Keratinocyte (primary cell): ENCODE measurements at regions not wholly inside any gene's neighbourhood (a gene's known extent, or its start where the extent isn't known, plus 50 kb on each side); places are given as distances from the start of the nearest gene placed in this dataset.

Experiments
- EZH2 ChIP-seq: IDR thresholded peaks from one replicate; pipeline ENCODE4 v1.6.1; 2012; ENCODE audit warnings: inconsistent platforms, mild to moderate bottlenecking, low read length, moderate library complexity
- TF ChIP-seq, protein P1 (sequence below), 3 experiments: IDR thresholded peaks in 1 of 3; conservative IDR thresholded peaks in 1 of 3; optimal IDR thresholded peaks in 1 of 3; 2 replicates in 2 of 3; 3 replicates in 1 of 3; pipeline versions ENCODE3 to v1.5.1; 2011; ENCODE audit warnings: low read length in 3 of 3, mild to moderate bottlenecking in 3 of 3, moderate library complexity in 2 of 3, control low read depth in 1 of 3, inconsistent platforms in 1 of 3; ENCODE audit not compliant: insufficient read depth in 2 of 3; ENCODE audit errors: extremely low read depth in 1 of 3

DNA sequence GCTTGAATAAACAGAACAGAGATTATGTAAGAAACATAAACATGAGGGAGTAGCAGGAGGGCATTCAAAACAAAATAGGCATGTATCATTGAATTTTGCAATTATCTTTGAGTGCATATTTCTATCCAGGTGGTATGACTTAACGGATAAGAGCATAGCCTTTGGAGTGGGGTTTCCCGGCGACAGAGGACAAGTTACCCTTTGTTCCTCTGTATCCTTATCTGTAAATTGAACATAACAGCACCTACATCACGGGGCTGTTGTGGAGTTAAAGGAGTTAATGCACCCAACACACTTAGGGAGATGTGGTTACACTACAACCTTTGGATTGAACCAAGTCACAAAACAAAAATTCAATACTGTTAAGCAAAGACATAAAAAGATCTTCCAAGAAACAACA is 314.6 kb upstream of the KIF2A start:
- no peak for TF ChIP-seq EZH2
- TF ChIP-seq, protein P1, sequence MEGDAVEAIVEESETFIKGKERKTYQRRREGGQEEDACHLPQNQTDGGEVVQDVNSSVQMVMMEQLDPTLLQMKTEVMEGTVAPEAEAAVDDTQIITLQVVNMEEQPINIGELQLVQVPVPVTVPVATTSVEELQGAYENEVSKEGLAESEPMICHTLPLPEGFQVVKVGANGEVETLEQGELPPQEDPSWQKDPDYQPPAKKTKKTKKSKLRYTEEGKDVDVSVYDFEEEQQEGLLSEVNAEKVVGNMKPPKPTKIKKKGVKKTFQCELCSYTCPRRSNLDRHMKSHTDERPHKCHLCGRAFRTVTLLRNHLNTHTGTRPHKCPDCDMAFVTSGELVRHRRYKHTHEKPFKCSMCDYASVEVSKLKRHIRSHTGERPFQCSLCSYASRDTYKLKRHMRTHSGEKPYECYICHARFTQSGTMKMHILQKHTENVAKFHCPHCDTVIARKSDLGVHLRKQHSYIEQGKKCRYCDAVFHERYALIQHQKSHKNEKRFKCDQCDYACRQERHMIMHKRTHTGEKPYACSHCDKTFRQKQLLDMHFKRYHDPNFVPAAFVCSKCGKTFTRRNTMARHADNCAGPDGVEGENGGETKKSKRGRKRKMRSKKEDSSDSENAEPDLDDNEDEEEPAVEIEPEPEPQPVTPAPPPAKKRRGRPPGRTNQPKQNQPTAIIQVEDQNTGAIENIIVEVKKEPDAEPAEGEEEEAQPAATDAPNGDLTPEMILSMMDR (optimal IDR thresholded peaks at IDR 0.05 in 1 of 3, IDR thresholded peaks at IDR 0.05 in 1 of 3, conservative IDR thresholded peaks at IDR 0.05 in 1 of 3; ENCODE audit: extremely low read depth in 1 of 3, insufficient read depth in 2 of 3, low read length in 3 of 3): no peak
